NCI-H510A treated with DMSO at 0.1 percent for 48 hours (cell line): ENCODE measurements at regions not wholly inside any gene's neighbourhood (a gene's known extent, or its start where the extent isn't known, plus 50 kb on each side); places are given as distances from the start of the nearest gene placed in this dataset.
A peak's percentile ranks its signal among the peaks of the same experiment; 100 is the strongest.

Source experiments
- DNase-seq: peaks from one replicate; lab custom pipeline; 2025; lab: John Stamatoyannopoulos, UW

GRCh38 chr13:80131204-80131603 lies 209.7 kb downstream of the SPRY2 start:
- peak; percentile 12 for DNase-seq

GRCh38 chr13:80126389-80127068 lies 214.4 kb downstream of the SPRY2 start:
- no peak for DNase-seq

GRCh38 chr13:80123945-80124344 lies 217.0 kb downstream of the SPRY2 start:
- DNase-seq, result no peak

- no peak for DNase-seq
Measured at GRCh38 chr13:80121038-80121437, 219.9 kb downstream of the SPRY2 start.

GRCh38 chr13:80118506-80118905 lies 222.4 kb downstream of the SPRY2 start:
- no peak for DNase-seq

- no peak for DNase-seq
Measured at GRCh38 chr13:80118099-80118498, 222.8 kb downstream of the SPRY2 start.

GRCh38 chr13:80117515-80117914 lies 223.4 kb downstream of the SPRY2 start:
- DNase-seq, result no peak

GRCh38 chr13:80116107-80116506 lies 224.8 kb downstream of the SPRY2 start:
- DNase-seq, result no peak

- DNase-seq, result no peak
Measured at GRCh38 chr13:80115616-80116015, 225.3 kb downstream of the SPRY2 start.

- no peak for DNase-seq
Measured at GRCh38 chr13:80113714-80114454, 227.0 kb downstream of the SPRY2 start.

GRCh38 chr13:80109303-80109702 lies 231.6 kb downstream of the SPRY2 start:
- DNase-seq, result no peak

- no peak for DNase-seq
Measured at GRCh38 chr13:80105350-80105749, 235.6 kb downstream of the SPRY2 start.

GRCh38 chr13:80101040-80101439 lies 239.9 kb downstream of the SPRY2 start:
- no peak for DNase-seq

GRCh38 chr13:80100636-80101035 lies 240.3 kb downstream of the SPRY2 start:
- no peak for DNase-seq

GRCh38 chr13:80097561-80097960 lies 243.4 kb downstream of the SPRY2 start:
- DNase-seq, result no peak

- no peak for DNase-seq
Measured at GRCh38 chr13:80096383-80096782, 244.5 kb downstream of the SPRY2 start.

- no peak for DNase-seq
Measured at GRCh38 chr13:80094526-80094925, 246.4 kb downstream of the SPRY2 start.

- DNase-seq, result no peak
Measured at GRCh38 chr13:80093888-80094287, 247.0 kb downstream of the SPRY2 start.

GRCh38 chr13:80086304-80086721 lies 254.6 kb downstream of the SPRY2 start:
- DNase-seq, result peak; percentile 1

GRCh38 chr13:80083853-80084676 lies 256.9 kb downstream of the SPRY2 start:
- DNase-seq, result peak; percentile 57

- DNase-seq, result no peak
Measured at GRCh38 chr13:80083081-80083852, 257.7 kb downstream of the SPRY2 start.
